ENCODE measurements at regions not wholly inside any gene's neighbourhood (a gene's known extent, or its start where the extent isn't known, plus 50 kb on each side); places are given as distances from the start of the nearest gene placed in this dataset.

- ATAC-seq (ENCODE audit: insufficient read depth, low FRiP score) (no peak), DNase-seq (no peak)
- 89 to 90% methylated on average over 1 of the region's 1 CpG for WGBS, 2 donors
- peaks cover 0 to 2% (median 0%) of the 10 kb centered on the region in 5 donors for H3K4me1 ChIP-seq (ENCODE audit: control insufficient read depth in 5 of 5, insufficient read depth in 5 of 5, low read length in 5 of 5)
- no peaks in the 10 kb centered on the region for H3K36me3 ChIP-seq (ENCODE audit: control insufficient read depth in 4 of 4, insufficient read depth in 4 of 4, low read length in 4 of 4)
- no peak overlapping the region for H3K27ac ChIP-seq (ENCODE audit: low read depth in 1 of 2, low read length in 1 of 2)
- no peaks in the 10 kb centered on the region for H3K27me3 ChIP-seq (ENCODE audit: control insufficient read depth in 3 of 3, insufficient read depth in 3 of 3, low read length in 2 of 3)
- H3K9me3 ChIP-seq (ENCODE audit: control insufficient read depth in 4 of 4, insufficient read depth in 3 of 4, low read length in 3 of 4), result peaks cover 0 to 3% (median 1%) of the 10 kb centered on the region in 4 donors
- no peak overlapping the region for H3K9ac ChIP-seq (ENCODE audit: insufficient read depth in 1 of 2, low read length in 2 of 2)
- no peak for TF ChIP-seq CTCF (IDR thresholded peaks at IDR 0.05; ENCODE audit: control extremely low read depth, extremely low read depth)
- H3K4me3 ChIP-seq, result no peak overlapping the region
These were observed 421.0 kb downstream of the ADAM29 start for GRCh38 chr4:175339100-175339707.

GRCh38 chr4:175341203-175341755 lies 423.1 kb downstream of the ADAM29 start:
- H3K4me1 ChIP-seq (ENCODE audit: control insufficient read depth in 5 of 5, insufficient read depth in 5 of 5, low read length in 5 of 5), result peaks cover 0 to 2% (median 0%) of the 10 kb centered on the region in 5 donors
- H3K4me3 ChIP-seq, result no peak overlapping the region
- H3K36me3 ChIP-seq (ENCODE audit: control insufficient read depth in 4 of 4, insufficient read depth in 4 of 4, low read length in 4 of 4), result no peaks in the 10 kb centered on the region
- H3K9me3 ChIP-seq (ENCODE audit: control insufficient read depth in 4 of 4, insufficient read depth in 3 of 4, low read length in 3 of 4), result peaks cover 0 to 5% (median 1%) of the 10 kb centered on the region in 4 donors
- no peak for DNase-seq
- ATAC-seq (ENCODE audit: insufficient read depth, low FRiP score), result no peak
- 81 to 84% methylated on average over 2 of the region's 2 CpGs for WGBS, 2 donors
- no peak overlapping the region for H3K27ac ChIP-seq (ENCODE audit: low read depth in 1 of 2, low read length in 1 of 2)
- H3K27me3 ChIP-seq (ENCODE audit: control insufficient read depth in 3 of 3, insufficient read depth in 3 of 3, low read length in 2 of 3), result no peaks in the 10 kb centered on the region
- no peak for TF ChIP-seq CTCF (IDR thresholded peaks at IDR 0.05; ENCODE audit: control extremely low read depth, extremely low read depth)
- no peak overlapping the region for H3K9ac ChIP-seq (ENCODE audit: insufficient read depth in 1 of 2, low read length in 2 of 2)

GRCh38 chr4:175346376-175346775 lies 428.2 kb downstream of the ADAM29 start:
- WGBS, 2 donors, result 83 to 87% methylated on average over 2 of the region's 2 CpGs
- DNase-seq (no peak), ATAC-seq (ENCODE audit: insufficient read depth, low FRiP score) (no peak)
- Histone ChIP-seq H3K27ac (ENCODE audit: low read depth in 1 of 2, low read length in 1 of 2) (no peak overlapping the region), H3K9me3 (ENCODE audit: control insufficient read depth in 4 of 4, insufficient read depth in 3 of 4, low read length in 3 of 4) (peaks cover 0 to 3% (median 0%) of the 10 kb centered on the region in 4 donors), H3K4me3 (no peak overlapping the region), H3K36me3 (ENCODE audit: control insufficient read depth in 4 of 4, insufficient read depth in 4 of 4, low read length in 4 of 4) (no peaks in the 10 kb centered on the region), H3K4me1 (ENCODE audit: control insufficient read depth in 5 of 5, insufficient read depth in 5 of 5, low read length in 5 of 5) (no peaks in the 10 kb centered on the region), H3K27me3 (ENCODE audit: control insufficient read depth in 3 of 3, insufficient read depth in 3 of 3, low read length in 2 of 3) (no peaks in the 10 kb centered on the region), H3K9ac (ENCODE audit: insufficient read depth in 1 of 2, low read length in 2 of 2) (no peak overlapping the region)
- TF ChIP-seq CTCF (IDR thresholded peaks at IDR 0.05; ENCODE audit: control extremely low read depth, extremely low read depth), result no peak
